ENCODE measurements at regions not wholly inside any gene's neighbourhood (a gene's known extent, or its start where the extent isn't known, plus 50 kb on each side); places are given as distances from the start of the nearest gene placed in this dataset.

DNA sequence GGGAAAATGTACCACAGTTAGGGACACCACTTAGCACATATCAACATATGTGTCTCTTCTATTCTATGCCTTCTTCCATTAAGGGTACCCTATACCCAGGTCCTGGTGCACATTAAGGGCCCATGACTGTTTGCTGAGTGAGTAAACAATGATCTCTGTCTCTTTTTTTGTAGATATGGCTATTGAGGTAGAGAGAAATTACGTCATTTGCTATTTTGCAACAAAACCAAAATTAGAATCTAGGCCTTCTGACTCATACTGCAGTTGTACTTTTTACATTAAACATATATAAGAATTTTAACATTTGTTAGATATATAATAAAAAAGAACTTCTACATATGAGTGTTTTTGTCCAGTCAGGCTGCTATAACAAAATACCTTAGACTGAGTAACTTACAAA is 683.2 kb upstream of the LRRN3 start:
- no peak for ATAC-seq
- TF ChIP-seq ZNF70 (CRISPR knock-in tag; IDR thresholded peaks at IDR 0.05), result no peak
- no peak for TF ChIP-seq BACH2 (CRISPR knock-in tag; IDR thresholded peaks at IDR 0.05; ENCODE audit: borderline replicate concordance)
- no peak for TF ChIP-seq CSDC2 (CRISPR knock-in tag; IDR thresholded peaks at IDR 0.05)
- TF ChIP-seq, protein P1, sequence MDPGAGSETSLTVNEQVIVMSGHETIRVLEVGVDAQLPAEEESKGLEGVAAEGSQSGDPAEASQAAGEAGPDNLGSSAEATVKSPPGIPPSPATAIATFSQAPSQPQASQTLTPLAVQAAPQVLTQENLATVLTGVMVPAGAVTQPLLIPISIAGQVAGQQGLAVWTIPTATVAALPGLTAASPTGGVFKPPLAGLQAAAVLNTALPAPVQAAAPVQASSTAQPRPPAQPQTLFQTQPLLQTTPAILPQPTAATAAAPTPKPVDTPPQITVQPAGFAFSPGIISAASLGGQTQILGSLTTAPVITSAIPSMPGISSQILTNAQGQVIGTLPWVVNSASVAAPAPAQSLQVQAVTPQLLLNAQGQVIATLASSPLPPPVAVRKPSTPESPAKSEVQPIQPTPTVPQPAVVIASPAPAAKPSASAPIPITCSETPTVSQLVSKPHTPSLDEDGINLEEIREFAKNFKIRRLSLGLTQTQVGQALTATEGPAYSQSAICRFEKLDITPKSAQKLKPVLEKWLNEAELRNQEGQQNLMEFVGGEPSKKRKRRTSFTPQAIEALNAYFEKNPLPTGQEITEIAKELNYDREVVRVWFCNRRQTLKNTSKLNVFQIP (CRISPR knock-in tag; IDR thresholded peaks at IDR 0.05; ENCODE audit: borderline replicate concordance, low read depth), result no peak
- no peak for TF ChIP-seq ESRRG (CRISPR knock-in tag; IDR thresholded peaks at IDR 0.05)
- TF ChIP-seq SNAI2 (CRISPR knock-in tag; IDR thresholded peaks at IDR 0.05), result no peak

DNA sequence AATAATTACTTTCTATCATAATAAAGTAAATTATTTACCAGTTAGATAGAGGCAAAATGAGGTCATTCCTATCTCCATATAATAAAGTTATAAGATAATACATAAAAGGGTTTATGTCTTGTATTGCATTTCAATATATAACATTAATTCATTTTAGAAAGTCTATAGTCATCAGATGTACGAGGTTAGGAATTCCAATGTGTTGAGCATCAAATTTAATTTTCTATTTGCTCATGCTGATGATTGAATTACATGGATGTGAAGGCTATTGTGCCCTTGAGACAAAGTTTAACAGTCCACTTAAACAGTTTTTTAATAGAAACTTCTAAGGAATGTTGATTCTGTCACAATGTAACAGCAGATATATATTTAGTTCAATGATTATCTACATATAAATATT is 678.3 kb upstream of the LRRN3 start:
- TF ChIP-seq RARB (CRISPR knock-in tag; IDR thresholded peaks at IDR 0.05) (no peak), TCF4 (CRISPR knock-in tag; IDR thresholded peaks at IDR 0.05; ENCODE audit: borderline replicate concordance) (peak; percentile 39; the same call in 1 of the 2 replicates), ZFP3 (CRISPR knock-in tag; IDR thresholded peaks at IDR 0.05) (0 out of 2 replicates have a peak, but pooled peaks have one; percentile 49), ZFP30 (CRISPR knock-in tag; IDR thresholded peaks at IDR 0.05) (no peak), ZC3H10 (CRISPR knock-in tag; IDR thresholded peaks at IDR 0.05) (no peak), TOX (CRISPR knock-in tag; IDR thresholded peaks at IDR 0.05; ENCODE audit: borderline replicate concordance) (no peak), ZNF8 (CRISPR knock-in tag; IDR thresholded peaks at IDR 0.05) (no peak), SNAI2 (CRISPR knock-in tag; IDR thresholded peaks at IDR 0.05) (peak; percentile 60; the same call in 1 of the 2 replicates), ISL1 (CRISPR knock-in tag; IDR thresholded peaks at IDR 0.05) (peak; percentile 94), CSDC2 (CRISPR knock-in tag; IDR thresholded peaks at IDR 0.05) (no peak)
- TF ChIP-seq, protein P2, sequence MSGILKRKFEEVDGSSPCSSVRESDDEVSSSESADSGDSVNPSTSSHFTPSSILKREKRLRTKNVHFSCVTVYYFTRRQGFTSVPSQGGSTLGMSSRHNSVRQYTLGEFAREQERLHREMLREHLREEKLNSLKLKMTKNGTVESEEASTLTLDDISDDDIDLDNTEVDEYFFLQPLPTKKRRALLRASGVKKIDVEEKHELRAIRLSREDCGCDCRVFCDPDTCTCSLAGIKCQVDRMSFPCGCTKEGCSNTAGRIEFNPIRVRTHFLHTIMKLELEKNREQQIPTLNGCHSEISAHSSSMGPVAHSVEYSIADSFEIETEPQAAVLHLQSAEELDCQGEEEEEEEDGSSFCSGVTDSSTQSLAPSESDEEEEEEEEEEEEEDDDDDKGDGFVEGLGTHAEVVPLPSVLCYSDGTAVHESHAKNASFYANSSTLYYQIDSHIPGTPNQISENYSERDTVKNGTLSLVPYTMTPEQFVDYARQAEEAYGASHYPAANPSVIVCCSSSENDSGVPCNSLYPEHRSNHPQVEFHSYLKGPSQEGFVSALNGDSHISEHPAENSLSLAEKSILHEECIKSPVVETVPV (CRISPR knock-in tag; IDR thresholded peaks at IDR 0.05), result peak; percentile 30; the same call in 1 of the 2 replicates
- TF ChIP-seq, protein P3, sequence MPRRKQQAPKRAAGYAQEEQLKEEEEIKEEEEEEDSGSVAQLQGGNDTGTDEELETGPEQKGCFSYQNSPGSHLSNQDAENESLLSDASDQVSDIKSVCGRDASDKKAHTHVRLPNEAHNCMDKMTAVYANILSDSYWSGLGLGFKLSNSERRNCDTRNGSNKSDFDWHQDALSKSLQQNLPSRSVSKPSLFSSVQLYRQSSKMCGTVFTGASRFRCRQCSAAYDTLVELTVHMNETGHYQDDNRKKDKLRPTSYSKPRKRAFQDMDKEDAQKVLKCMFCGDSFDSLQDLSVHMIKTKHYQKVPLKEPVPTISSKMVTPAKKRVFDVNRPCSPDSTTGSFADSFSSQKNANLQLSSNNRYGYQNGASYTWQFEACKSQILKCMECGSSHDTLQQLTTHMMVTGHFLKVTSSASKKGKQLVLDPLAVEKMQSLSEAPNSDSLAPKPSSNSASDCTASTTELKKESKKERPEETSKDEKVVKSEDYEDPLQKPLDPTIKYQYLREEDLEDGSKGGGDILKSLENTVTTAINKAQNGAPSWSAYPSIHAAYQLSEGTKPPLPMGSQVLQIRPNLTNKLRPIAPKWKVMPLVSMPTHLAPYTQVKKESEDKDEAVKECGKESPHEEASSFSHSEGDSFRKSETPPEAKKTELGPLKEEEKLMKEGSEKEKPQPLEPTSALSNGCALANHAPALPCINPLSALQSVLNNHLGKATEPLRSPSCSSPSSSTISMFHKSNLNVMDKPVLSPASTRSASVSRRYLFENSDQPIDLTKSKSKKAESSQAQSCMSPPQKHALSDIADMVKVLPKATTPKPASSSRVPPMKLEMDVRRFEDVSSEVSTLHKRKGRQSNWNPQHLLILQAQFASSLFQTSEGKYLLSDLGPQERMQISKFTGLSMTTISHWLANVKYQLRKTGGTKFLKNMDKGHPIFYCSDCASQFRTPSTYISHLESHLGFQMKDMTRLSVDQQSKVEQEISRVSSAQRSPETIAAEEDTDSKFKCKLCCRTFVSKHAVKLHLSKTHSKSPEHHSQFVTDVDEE (CRISPR knock-in tag; IDR thresholded peaks at IDR 0.05), result no peak
- TF ChIP-seq, protein P4, sequence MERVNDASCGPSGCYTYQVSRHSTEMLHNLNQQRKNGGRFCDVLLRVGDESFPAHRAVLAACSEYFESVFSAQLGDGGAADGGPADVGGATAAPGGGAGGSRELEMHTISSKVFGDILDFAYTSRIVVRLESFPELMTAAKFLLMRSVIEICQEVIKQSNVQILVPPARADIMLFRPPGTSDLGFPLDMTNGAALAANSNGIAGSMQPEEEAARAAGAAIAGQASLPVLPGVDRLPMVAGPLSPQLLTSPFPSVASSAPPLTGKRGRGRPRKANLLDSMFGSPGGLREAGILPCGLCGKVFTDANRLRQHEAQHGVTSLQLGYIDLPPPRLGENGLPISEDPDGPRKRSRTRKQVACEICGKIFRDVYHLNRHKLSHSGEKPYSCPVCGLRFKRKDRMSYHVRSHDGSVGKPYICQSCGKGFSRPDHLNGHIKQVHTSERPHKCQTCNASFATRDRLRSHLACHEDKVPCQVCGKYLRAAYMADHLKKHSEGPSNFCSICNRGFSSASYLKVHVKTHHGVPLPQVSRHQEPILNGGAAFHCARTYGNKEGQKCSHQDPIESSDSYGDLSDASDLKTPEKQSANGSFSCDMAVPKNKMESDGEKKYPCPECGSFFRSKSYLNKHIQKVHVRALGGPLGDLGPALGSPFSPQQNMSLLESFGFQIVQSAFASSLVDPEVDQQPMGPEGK (CRISPR knock-in tag; IDR thresholded peaks at IDR 0.05; ENCODE audit: borderline replicate concordance), result peak; percentile 70; the same call in 1 of the 2 replicates
- TF ChIP-seq, protein P5, sequence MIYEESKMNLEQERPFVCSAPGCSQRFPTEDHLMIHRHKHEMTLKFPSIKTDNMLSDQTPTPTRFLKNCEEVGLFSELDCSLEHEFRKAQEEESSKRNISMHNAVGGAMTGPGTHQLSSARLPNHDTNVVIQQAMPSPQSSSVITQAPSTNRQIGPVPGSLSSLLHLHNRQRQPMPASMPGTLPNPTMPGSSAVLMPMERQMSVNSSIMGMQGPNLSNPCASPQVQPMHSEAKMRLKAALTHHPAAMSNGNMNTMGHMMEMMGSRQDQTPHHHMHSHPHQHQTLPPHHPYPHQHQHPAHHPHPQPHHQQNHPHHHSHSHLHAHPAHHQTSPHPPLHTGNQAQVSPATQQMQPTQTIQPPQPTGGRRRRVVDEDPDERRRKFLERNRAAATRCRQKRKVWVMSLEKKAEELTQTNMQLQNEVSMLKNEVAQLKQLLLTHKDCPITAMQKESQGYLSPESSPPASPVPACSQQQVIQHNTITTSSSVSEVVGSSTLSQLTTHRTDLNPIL (CRISPR knock-in tag; IDR thresholded peaks at IDR 0.05; ENCODE audit: low read depth), result peak; percentile 94
- ATAC-seq, result no peak

DNA sequence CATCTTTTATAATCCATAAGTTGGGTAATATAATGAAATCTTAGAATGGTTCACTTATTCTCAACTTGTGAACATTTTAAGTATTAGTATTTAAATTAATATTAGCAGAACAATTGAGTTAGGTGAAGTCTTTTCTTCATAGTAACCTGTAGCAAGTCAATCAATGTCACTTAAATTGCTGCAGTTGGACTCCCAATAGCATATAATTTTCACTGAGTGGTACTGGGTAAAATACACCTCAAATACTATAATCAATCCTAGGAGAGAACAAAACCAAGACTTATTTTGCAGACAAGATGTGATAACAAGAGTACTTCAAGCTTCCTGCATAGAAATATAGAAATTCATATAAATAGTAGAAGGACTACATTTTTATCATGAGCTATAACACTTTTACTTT is 677.9 kb upstream of the LRRN3 start:
- no peak for ATAC-seq
- TF ChIP-seq ESRRG (CRISPR knock-in tag; IDR thresholded peaks at IDR 0.05) (no peak), TCF4 (CRISPR knock-in tag; IDR thresholded peaks at IDR 0.05; ENCODE audit: borderline replicate concordance) (no peak), OSR1 (CRISPR knock-in tag; IDR thresholded peaks at IDR 0.05) (no peak), ZNF8 (CRISPR knock-in tag; IDR thresholded peaks at IDR 0.05) (no peak), GLIS3 (CRISPR knock-in tag; IDR thresholded peaks at IDR 0.05) (no peak), SNAI2 (CRISPR knock-in tag; IDR thresholded peaks at IDR 0.05) (no peak), ZC3H10 (CRISPR knock-in tag; IDR thresholded peaks at IDR 0.05) (no peak), ISL1 (CRISPR knock-in tag; IDR thresholded peaks at IDR 0.05) (no peak; the same call in 1 of the 2 replicates)
- TF ChIP-seq, protein P5 (CRISPR knock-in tag; IDR thresholded peaks at IDR 0.05; ENCODE audit: low read depth), result no peak

Data from SK-N-SH treated with all-trans-retinoic acid at 6 μM for 48 hours (cell line).